DND-41 (cell line): ENCODE measurements at regions not wholly inside any gene's neighbourhood (a gene's known extent, or its start where the extent isn't known, plus 50 kb on each side); places are given as distances from the start of the nearest gene placed in this dataset.

ENCODE experiments used
- ATAC-seq: fragments of 200-7000 bp; cut with Tn5 transposase; 3 replicates; pipeline ENCODE4 v1.9.1; 2021; ENCODE audit warnings: low read depth; ENCODE audit not compliant: insufficient read depth
- DNase-seq: peaks from one replicate; pipeline ENCODE4 v3.0.0-alpha.2; 2020
- H2AFZ ChIP-seq: 2 replicates; pipeline ENCODE4 v1.6.0; 2012; ENCODE audit warnings: low read depth, low read length
- H3K27ac ChIP-seq: 2 replicates; pipeline ENCODE4 v1.5.1; 2012; ENCODE audit warnings: low read length, inconsistent platforms
- H3K27me3 ChIP-seq: fragments of 200-600 bp; sonication (generic); 2 replicates; pipeline ENCODE4 v1.6.0; 2012; ENCODE audit warnings: low read length, mild to moderate bottlenecking, inconsistent platforms; ENCODE audit not compliant: insufficient read depth, poor library complexity
- H3K36me3 ChIP-seq: 2 replicates; pipeline ENCODE4 v1.5.1; 2012; ENCODE audit warnings: low read length, inconsistent platforms; ENCODE audit not compliant: insufficient read depth
- H3K4me1 ChIP-seq: 2 replicates; pipeline ENCODE4 v1.5.1; 2012; ENCODE audit warnings: mild to moderate bottlenecking, low read length; ENCODE audit not compliant: insufficient read depth
- H3K4me2 ChIP-seq: 2 replicates; pipeline ENCODE4 v1.6.0; 2012; ENCODE audit warnings: mild to moderate bottlenecking, moderate library complexity, low read length, inconsistent platforms; ENCODE audit not compliant: insufficient read depth
- H3K4me3 ChIP-seq, 2 experiments: fragments of 200-600 bp in 1 of 2; shearing (Covaris generic) in 1 of 2; 2 replicates each; pipeline ENCODE4 v1.5.1; 2012 to 2016; ENCODE audit warnings: inconsistent platforms in 2 of 2, low read length in 2 of 2, mild to moderate bottlenecking in 2 of 2, low read depth in 1 of 2, moderate library complexity in 1 of 2
- H3K79me2 ChIP-seq: 2 replicates; pipeline ENCODE4 v1.6.0; 2012; ENCODE audit warnings: low read length, inconsistent platforms; ENCODE audit not compliant: insufficient read depth
- H3K9ac ChIP-seq: 2 replicates; pipeline ENCODE4 v1.6.0; 2012; ENCODE audit warnings: low read depth, mild to moderate bottlenecking, inconsistent platforms, low read length, moderate library complexity
- H3K9me3 ChIP-seq: 2 replicates; pipeline ENCODE4 v1.5.1; 2012; ENCODE audit warnings: low read length, moderate library complexity, mild to moderate bottlenecking, inconsistent platforms; ENCODE audit not compliant: insufficient read depth, severe bottlenecking
- H4K20me1 ChIP-seq: 2 replicates; pipeline ENCODE4 v1.6.0; 2012; ENCODE audit warnings: low read length; ENCODE audit not compliant: insufficient read depth
- CTCF ChIP-seq: IDR thresholded peaks from 2 replicates; pipeline ENCODE4 v1.5.1; 2012; ENCODE audit warnings: borderline replicate concordance, low read length, moderate library complexity, mild to moderate bottlenecking; ENCODE audit not compliant: poor library complexity, severe bottlenecking; ENCODE audit errors: extremely low read depth
- EZH2 ChIP-seq: IDR thresholded peaks from 3 replicates; pipeline ENCODE4 v1.6.1; 2012; ENCODE audit warnings: borderline replicate concordance, low read depth, mild to moderate bottlenecking, moderate library complexity, low read length, inconsistent platforms; ENCODE audit not compliant: severe bottlenecking

- peaks cover 2% of the 10 kb centered on the region for H3K9me3 ChIP-seq
- no peak for TF ChIP-seq CTCF
- no peak for TF ChIP-seq EZH2
- H3K4me2 ChIP-seq = no peak overlapping the region
- DNase-seq (no peak), ATAC-seq (no peak)
- H3K9ac ChIP-seq = no peak overlapping the region
- no peaks in the 10 kb centered on the region for H4K20me1 ChIP-seq
- no peaks in the 10 kb centered on the region for H3K4me1 ChIP-seq
- no peak overlapping the region for H3K27ac ChIP-seq
- no peaks in the 10 kb centered on the region for H3K79me2 ChIP-seq
- H3K36me3 ChIP-seq = no peaks in the 10 kb centered on the region
- no peaks in the 10 kb centered on the region for H3K27me3 ChIP-seq
- no peak overlapping the region for H2AFZ ChIP-seq
- H3K4me3 ChIP-seq = no peak overlapping the region
Measured at GRCh38 chr7:38051311-38051710, 126.7 kb upstream of the STARD3NL start.

- no peak overlapping the region for H3K4me3 ChIP-seq
- no peak overlapping the region for H2AFZ ChIP-seq
Measured at GRCh38 chr7:38051786-38052185, 126.3 kb upstream of the STARD3NL start.

GRCh38 chr7:38052786-38053185 lies 125.3 kb upstream of the STARD3NL start:
- DNase-seq (no peak), ATAC-seq (no peak)
- H3K27ac ChIP-seq = no peak overlapping the region

More at GRCh38 chr7:38051786-38052185, 126.3 kb upstream of the STARD3NL start:
- Histone ChIP-seq H3K4me2 (no peak overlapping the region), H3K4me1 (no peaks in the 10 kb centered on the region), H3K27ac (no peak overlapping the region), H3K9ac (no peak overlapping the region), H3K79me2 (no peaks in the 10 kb centered on the region), H3K9me3 (peaks cover 2% of the 10 kb centered on the region), H3K36me3 (no peaks in the 10 kb centered on the region), H3K27me3 (no peaks in the 10 kb centered on the region), H4K20me1 (no peaks in the 10 kb centered on the region)
- TF ChIP-seq EZH2 (no peak), CTCF (no peak)
- no peak for DNase-seq
- no peak for ATAC-seq

More at GRCh38 chr7:38052786-38053185, 125.3 kb upstream of the STARD3NL start:
- Histone ChIP-seq H3K4me3 (no peak overlapping the region), H3K9me3 (peaks cover 2% of the 10 kb centered on the region), H3K9ac (no peak overlapping the region), H3K79me2 (no peaks in the 10 kb centered on the region), H3K4me2 (no peak overlapping the region), H3K36me3 (no peaks in the 10 kb centered on the region), H4K20me1 (no peaks in the 10 kb centered on the region), H3K4me1 (no peaks in the 10 kb centered on the region), H2AFZ (no peak overlapping the region), H3K27me3 (peaks cover 3% of the 10 kb centered on the region)
- no peak for TF ChIP-seq EZH2
- no peak for TF ChIP-seq CTCF
